Keratinocyte (primary cell): ENCODE measurements at regions not wholly inside any gene's neighbourhood (a gene's known extent, or its start where the extent isn't known, plus 50 kb on each side); places are given as distances from the start of the nearest gene placed in this dataset.

Source experiments
- EZH2 ChIP-seq: IDR thresholded peaks from one replicate; pipeline ENCODE4 v1.6.1; 2012; ENCODE audit warnings: inconsistent platforms, mild to moderate bottlenecking, low read length, moderate library complexity
- TF ChIP-seq, protein P1 (sequence below), 3 experiments: IDR thresholded peaks in 1 of 3; conservative IDR thresholded peaks in 1 of 3; optimal IDR thresholded peaks in 1 of 3; 2 replicates in 2 of 3; 3 replicates in 1 of 3; pipeline versions ENCODE3 to v1.5.1; 2011; ENCODE audit warnings: low read length in 3 of 3, mild to moderate bottlenecking in 3 of 3, moderate library complexity in 2 of 3, control low read depth in 1 of 3, inconsistent platforms in 1 of 3; ENCODE audit not compliant: insufficient read depth in 2 of 3; ENCODE audit errors: extremely low read depth in 1 of 3

- TF ChIP-seq, protein P1, sequence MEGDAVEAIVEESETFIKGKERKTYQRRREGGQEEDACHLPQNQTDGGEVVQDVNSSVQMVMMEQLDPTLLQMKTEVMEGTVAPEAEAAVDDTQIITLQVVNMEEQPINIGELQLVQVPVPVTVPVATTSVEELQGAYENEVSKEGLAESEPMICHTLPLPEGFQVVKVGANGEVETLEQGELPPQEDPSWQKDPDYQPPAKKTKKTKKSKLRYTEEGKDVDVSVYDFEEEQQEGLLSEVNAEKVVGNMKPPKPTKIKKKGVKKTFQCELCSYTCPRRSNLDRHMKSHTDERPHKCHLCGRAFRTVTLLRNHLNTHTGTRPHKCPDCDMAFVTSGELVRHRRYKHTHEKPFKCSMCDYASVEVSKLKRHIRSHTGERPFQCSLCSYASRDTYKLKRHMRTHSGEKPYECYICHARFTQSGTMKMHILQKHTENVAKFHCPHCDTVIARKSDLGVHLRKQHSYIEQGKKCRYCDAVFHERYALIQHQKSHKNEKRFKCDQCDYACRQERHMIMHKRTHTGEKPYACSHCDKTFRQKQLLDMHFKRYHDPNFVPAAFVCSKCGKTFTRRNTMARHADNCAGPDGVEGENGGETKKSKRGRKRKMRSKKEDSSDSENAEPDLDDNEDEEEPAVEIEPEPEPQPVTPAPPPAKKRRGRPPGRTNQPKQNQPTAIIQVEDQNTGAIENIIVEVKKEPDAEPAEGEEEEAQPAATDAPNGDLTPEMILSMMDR (optimal IDR thresholded peaks at IDR 0.05 in 1 of 3, IDR thresholded peaks at IDR 0.05 in 1 of 3, conservative IDR thresholded peaks at IDR 0.05 in 1 of 3; ENCODE audit: extremely low read depth in 1 of 3, insufficient read depth in 2 of 3, low read length in 3 of 3), result no peak
- no peak for TF ChIP-seq EZH2
These were observed 179.9 kb downstream of the GAS1 start for GRCh38 chr9:86767373-86767772.
